G401 (cell line): ENCODE measurements at regions not wholly inside any gene's neighbourhood (a gene's known extent, or its start where the extent isn't known, plus 50 kb on each side); places are given as distances from the start of the nearest gene placed in this dataset.
"Not testable (repeated sequence)": the region's sequence is repeated elsewhere in the genome, so short reads cannot be mapped to it uniquely, and the experiment has no call there.

Experiments used
- DNase-seq: peaks from one replicate; pipeline ENCODE4 v3.0.0-alpha.2; 2015; ENCODE audit warnings: low spot score
- in situ Hi-C: cut with HindIII; loops from 2 replicates; pipeline ENCODE4 v1.10.0; 2016; ENCODE audit warnings: low sequenced_read_pairs, mixed read lengths

- DNase-seq, result no peak
- in situ Hi-C loops, result loop anchor here (5.0 kb wide), 1 partner anchor 85 kb away; no protein-coding TSS in a partner anchor
Observed at GRCh38 chr2:49812730-49813129, 658.4 kb upstream of the FSHR start.

- DNase-seq, result no peak
- in situ Hi-C loops, result loop anchor here (5.0 kb wide), 1 partner anchor 86 kb away; no protein-coding TSS in a partner anchor
Observed at GRCh38 chr2:49811502-49811901, 657.2 kb upstream of the FSHR start.

DNA sequence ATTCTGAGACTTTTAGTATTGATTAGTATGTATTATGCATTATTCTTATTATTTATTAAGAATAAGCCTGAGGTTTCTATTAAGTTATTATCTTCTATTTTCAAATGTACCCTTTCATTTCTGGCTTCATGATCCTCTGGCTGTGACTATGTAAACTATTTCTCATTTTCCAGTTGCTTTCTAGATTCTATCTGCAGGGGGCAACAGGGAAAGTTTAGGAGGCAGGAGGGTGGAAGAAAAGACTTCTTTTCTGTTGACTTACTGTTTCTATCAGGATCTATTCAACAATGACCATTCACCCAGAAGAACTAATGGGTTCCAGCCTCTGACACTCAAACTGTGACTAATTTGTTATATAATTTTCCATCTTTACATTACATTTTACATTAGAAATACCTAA, 653.4 kb upstream of the FSHR start:
- in situ Hi-C loops, result no loop called here
- no peak for DNase-seq

DNA sequence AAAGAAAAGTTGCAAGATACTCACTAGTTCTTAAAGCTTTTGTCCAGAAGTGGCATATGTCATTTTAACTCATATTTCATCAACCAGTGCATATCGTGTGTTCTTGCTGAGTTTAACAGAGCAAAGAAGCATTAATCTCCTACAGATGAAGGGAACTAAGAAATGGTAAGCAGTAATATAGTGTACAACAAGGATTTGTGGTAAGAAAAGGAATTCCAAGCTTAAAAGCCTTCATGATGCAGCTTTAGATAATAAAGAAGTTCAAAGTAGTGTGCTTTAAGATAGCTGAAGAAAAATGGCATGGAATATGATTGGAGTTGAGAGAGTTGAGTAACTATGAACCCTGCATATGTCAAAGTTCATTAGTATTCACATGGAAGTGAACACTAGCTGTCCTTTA, 649.8 kb upstream of the FSHR start:
- in situ Hi-C loops, result no loop called here
- no peak for DNase-seq

- in situ Hi-C loops, result no loop called here
- no peak for DNase-seq
Observed at GRCh38 chr2:49801898-49802450, 647.7 kb upstream of the FSHR start.

GRCh38 chr2:49798570-49798969, 644.3 kb upstream of the FSHR start:
- in situ Hi-C loops, result no loop called here
- DNase-seq, result no peak

DNA sequence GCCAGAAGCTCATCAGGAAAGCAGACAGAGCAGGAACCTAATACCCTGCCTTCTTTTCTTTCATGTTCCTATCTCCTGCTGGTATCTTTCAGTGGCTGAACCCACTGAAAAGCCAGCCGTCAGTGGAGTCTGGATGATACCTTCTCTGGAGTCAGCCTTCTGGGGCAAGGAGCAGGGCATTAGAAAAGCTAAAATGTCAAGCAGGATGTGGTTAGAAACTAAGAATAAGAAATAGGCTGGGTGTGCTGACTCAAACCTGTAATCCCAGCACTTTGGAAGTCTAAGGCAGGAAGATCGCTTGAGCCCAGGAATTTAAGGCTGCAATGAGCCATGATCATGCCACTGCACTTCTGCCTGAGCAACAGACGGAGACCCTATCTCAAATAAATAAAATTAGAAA, 642.0 kb upstream of the FSHR start:
- in situ Hi-C loops, result no loop called here
- no peak for DNase-seq

- DNase-seq, result no peak
- in situ Hi-C loops, result no loop called here
Observed at GRCh38 chr2:49794396-49794795, 640.1 kb upstream of the FSHR start.

GRCh38 chr2:49788300-49788699, 634.0 kb upstream of the FSHR start:
- no peak for DNase-seq
- in situ Hi-C loops, result no loop called here

- no peak for DNase-seq
- in situ Hi-C loops, result no loop called here
Observed at GRCh38 chr2:49780949-49781348, 626.6 kb upstream of the FSHR start.

DNA sequence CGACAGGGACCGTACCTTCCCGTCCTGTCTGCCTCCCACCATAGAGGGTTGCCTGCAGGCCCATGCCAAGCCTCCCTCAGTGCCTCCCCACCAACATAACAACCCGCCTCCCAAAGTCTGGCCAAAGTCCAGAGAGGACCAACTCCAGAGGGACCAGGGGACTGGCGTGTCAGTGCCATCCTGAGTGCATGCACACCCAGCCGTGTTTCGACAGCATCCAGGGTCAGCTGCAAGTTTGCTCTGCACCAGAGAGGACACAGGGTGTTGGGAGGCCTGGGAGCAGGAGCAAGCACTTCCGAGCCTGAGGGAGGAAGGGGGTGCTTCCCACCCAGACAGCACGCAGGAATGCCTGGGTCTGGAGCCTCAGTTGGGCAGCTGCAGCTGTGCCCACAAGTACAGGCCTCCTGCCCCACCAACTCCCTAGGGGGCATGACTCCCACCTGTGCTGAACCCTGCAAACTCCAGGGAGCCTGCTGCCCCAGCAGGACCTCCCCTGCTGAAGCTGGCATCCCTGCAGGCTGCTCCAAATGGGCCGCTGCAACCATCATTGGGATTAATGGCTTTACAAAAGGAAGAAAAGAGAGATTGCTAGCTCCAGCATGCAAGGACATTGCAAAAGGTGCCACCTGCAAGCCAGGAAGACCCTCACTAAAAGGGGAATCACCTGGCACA, 618.1 kb upstream of the FSHR start:
- no peak for DNase-seq
- in situ Hi-C loops, result no loop called here

- in situ Hi-C loops, result no loop called here
- no peak for DNase-seq
Observed at GRCh38 chr2:49770919-49771318, 616.6 kb upstream of the FSHR start.

DNA sequence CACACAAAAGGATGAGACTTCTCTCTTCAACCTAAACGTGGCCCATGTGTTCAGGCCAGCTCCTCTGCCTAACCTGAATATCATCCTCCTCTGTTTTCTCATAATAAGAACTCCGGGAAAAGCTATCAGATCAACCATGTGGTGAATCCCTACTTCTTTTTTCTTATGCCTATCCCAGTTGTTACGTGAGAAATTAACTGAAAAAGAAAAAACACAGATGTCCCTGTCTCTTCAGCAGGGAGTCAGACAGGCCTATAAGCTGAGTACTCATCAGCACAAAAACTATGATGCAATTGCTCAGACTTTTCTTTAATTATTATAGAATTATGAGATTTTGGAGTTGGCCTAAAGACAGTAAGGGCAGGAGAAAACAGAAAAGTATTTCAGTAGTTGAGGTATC, 613.0 kb upstream of the FSHR start:
- in situ Hi-C loops, result no loop called here
- no peak for DNase-seq

GRCh38 chr2:49755777-49756176, 601.5 kb upstream of the FSHR start:
- in situ Hi-C loops, result no loop called here
- DNase-seq, result no peak

DNA sequence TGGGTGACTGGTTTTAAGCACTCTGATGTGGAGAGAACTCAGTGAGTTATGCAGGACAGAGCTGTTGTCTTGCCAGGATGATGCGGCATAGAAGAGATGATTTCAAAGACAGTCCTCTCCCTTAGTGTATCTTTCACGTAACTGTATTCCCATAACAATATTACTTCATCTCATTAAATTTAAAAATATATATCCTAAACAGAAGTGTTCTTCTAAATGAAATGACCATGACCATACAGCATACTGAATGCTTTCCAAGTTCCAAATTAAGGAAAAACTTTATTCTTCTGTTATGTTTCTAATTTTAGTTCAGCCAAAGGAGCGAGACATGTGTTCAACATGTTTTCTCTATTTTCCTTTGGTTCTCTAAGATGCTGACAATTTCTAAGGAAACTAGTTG, 600.1 kb upstream of the FSHR start:
- in situ Hi-C loops, result no loop called here

DNA sequence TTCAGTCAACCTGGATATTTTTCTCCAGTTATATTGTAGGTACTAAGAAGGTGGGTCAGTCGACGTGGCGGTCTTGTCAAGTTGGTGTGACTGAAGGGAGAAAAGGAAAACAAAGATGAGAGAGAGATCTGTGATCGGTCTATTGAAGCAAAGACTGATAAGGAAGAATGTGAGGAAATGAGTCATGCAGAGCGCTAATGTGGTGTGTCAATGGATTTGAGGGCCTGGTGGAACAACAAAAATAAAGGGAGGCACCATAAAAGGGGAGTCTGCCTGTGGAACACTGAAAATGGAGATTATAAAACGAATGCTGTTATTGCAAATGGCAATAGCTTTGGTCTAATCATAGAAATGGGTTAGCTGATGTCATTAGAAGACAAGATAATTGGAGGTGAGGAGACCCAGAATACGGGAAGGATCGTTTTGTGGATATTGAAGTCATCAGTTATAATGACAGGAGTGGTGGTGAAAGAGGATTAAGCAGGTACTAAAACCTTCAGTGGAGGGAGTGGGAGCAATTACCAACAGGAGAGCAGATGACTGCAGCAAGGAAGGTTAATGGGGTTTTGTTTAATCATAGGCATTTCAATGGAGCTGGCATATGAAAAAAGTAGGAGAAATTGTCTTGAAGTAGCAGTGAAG, 599.1 kb upstream of the FSHR start:
- in situ Hi-C loops, result no loop called here

More for the DNA sequence above, 600.1 kb upstream of the FSHR start:
- no peak for DNase-seq

GRCh38 chr2:49737606-49738005, 583.3 kb upstream of the FSHR start:
- in situ Hi-C loops, result no loop called here
- no peak for DNase-seq

More for the DNA sequence above, 599.1 kb upstream of the FSHR start:
- no peak for DNase-seq

- in situ Hi-C loops, DNase-seq: not testable (repeated sequence)
Observed at GRCh38 chr2:49732924-49733323, 578.6 kb upstream of the FSHR start.

DNA sequence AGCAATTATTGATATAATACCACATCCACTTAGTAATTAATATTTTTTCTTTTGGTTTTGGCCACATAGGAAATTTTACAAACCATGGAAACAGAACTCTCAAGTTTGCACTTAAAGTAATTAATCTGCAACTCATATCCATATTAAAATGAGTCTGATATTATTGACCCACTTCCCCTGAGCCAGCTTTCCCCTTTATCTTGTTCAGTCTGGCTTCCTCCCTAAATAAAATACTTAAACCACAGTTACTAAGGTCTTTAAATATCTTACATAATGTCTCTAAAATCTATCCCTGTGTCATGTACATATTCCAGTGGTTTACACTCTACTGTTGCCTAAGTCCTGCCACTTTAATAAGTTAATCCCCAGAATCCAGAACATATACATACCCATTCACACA, 564.9 kb upstream of the FSHR start:
- in situ Hi-C loops, result no loop called here
- no peak for DNase-seq

GRCh38 chr2:49715597-49715996, 561.3 kb upstream of the FSHR start:
- no peak for DNase-seq
- in situ Hi-C loops, result no loop called here

- in situ Hi-C loops, result no loop called here
- DNase-seq, result no peak
Observed at GRCh38 chr2:49714454-49714853, 560.1 kb upstream of the FSHR start.
